Esophagus muscularis mucosa (tissue), 4 donors: ENCODE measurements at regions not wholly inside any gene's neighbourhood (a gene's known extent, or its start where the extent isn't known, plus 50 kb on each side); places are given as distances from the start of the nearest gene placed in this dataset.

Experiments used
- DNase-seq: peaks from one replicate; pipeline ENCODE4 v3.0.0-alpha.2; 2017; ENCODE audit errors: extremely low spot score
- H3K27ac ChIP-seq, 4 donors: fragments of 200-600 bp; sonication (generic); replicated peaks in 1 of 4; 1 replicate in 3 of 4; 2 replicates in 1 of 4; pipeline ENCODE4 v1.5.1; 2016 to 2019; ENCODE audit warnings: mild to moderate bottlenecking in 1 of 4
- H3K27me3 ChIP-seq, 4 donors: fragments of 200-600 bp; sonication (generic); one replicate each; pipeline versions ENCODE4 v1.5.1 to v1.6.0; 2016 to 2019
- H3K36me3 ChIP-seq, 4 donors: fragments of 200-600 bp; sonication (generic); one replicate each; pipeline ENCODE4 v1.5.1; 2016 to 2019
- H3K4me1 ChIP-seq, 4 donors: fragments of 200-600 bp; sonication (generic); one replicate each; pipeline ENCODE4 v1.5.1; 2016 to 2019
- H3K4me3 ChIP-seq, 4 donors: fragments of 200-600 bp; sonication (generic); 1 replicate in 2 of 4; 2 replicates in 2 of 4; pipeline ENCODE4 v1.5.1; 2016 to 2019; ENCODE audit warnings: mild to moderate bottlenecking in 4 of 4, moderate library complexity in 1 of 4
- H3K9me3 ChIP-seq, 4 donors: fragments of 200-600 bp; sonication (generic); 1 replicate in 3 of 4; 2 replicates in 1 of 4; pipeline ENCODE4 v1.5.1; 2016 to 2019
- EP300 ChIP-seq: sonication (generic); formaldehyde crosslinking; IDR thresholded peaks from one replicate; pipeline ENCODE4 v1.6.1; 2017; ENCODE audit warnings: antibody characterized with exemption
- POLR2A ChIP-seq: fragments of 450-650 bp; IDR thresholded peaks from one replicate; pipeline ENCODE4 v1.6.1; 2017; ENCODE audit warnings: antibody characterized with exemption, moderate library complexity, mild to moderate bottlenecking, low read depth
- POLR2AphosphoS5 ChIP-seq, 2 donors: sonication (generic); formaldehyde crosslinking; IDR thresholded peaks; one replicate each; pipeline ENCODE4 v1.6.1; 2017; ENCODE audit warnings: antibody characterized with exemption in 2 of 2
- WGBS: methylation state at CpG from one replicate; pipeline ENCODE4 v1.1.5; 2018; 5-methylcytosine and 5-hydroxymethylcytosine counted together
- intact Hi-C: fragments of 100-400 bp; cut with DNase I; formaldehyde crosslinking; loops from one replicate; pipeline ENCODE4 v1.15.1; 2023
- TF ChIP-seq, protein P1 (sequence below), 3 experiments: fragments of 200-600 bp in 2 of 3; fragments of 450-650 bp in 1 of 3; sonication (generic) in 2 of 3; IDR thresholded peaks; one replicate each; pipeline ENCODE4 v1.5.1; 2017 to 2019; ENCODE audit warnings: antibody characterized with exemption in 3 of 3, mild to moderate bottlenecking in 2 of 3, moderate library complexity in 1 of 3

DNA sequence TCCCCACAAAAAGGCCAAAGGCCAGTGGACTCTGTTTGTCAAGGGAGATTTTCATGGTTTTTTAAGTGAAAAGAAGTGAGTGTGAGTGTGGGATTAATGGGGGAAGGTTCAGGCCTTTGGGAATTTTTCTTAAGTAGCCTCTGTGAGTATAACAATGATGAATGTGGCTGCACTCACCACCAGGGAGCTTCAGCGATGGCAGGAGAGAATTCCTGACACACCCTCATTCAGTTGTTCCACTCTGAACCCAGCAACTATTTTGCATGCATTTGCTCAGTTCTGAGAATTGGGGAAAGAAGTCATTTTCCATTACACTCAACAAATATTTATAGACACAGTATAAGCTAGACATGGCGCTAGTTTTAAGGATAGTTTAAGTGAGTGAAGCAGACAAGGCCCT is 117.9 kb downstream of the CCNA1 start:
- DNase-seq: no peak
- TF ChIP-seq POLR2A (no peak), POLR2AphosphoS5 (IDR thresholded peaks at IDR 0.05) (no peak), EP300 (no peak)
- TF ChIP-seq, protein P1, sequence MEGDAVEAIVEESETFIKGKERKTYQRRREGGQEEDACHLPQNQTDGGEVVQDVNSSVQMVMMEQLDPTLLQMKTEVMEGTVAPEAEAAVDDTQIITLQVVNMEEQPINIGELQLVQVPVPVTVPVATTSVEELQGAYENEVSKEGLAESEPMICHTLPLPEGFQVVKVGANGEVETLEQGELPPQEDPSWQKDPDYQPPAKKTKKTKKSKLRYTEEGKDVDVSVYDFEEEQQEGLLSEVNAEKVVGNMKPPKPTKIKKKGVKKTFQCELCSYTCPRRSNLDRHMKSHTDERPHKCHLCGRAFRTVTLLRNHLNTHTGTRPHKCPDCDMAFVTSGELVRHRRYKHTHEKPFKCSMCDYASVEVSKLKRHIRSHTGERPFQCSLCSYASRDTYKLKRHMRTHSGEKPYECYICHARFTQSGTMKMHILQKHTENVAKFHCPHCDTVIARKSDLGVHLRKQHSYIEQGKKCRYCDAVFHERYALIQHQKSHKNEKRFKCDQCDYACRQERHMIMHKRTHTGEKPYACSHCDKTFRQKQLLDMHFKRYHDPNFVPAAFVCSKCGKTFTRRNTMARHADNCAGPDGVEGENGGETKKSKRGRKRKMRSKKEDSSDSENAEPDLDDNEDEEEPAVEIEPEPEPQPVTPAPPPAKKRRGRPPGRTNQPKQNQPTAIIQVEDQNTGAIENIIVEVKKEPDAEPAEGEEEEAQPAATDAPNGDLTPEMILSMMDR (IDR thresholded peaks at IDR 0.05): no peak
- 78% methylated on average over 2 of the region's 2 CpGs for WGBS
- Histone ChIP-seq H3K4me3 (no peak overlapping the region), H3K27me3 (peaks cover 0 to 2% (median 0%) of the 10 kb centered on the region in 4 donors), H3K4me1 (no peaks in the 10 kb centered on the region), H3K36me3 (no peaks in the 10 kb centered on the region), H3K9me3 (no peaks in the 10 kb centered on the region), H3K27ac (no peak overlapping the region)
- intact Hi-C loops: no loop called here

DNA sequence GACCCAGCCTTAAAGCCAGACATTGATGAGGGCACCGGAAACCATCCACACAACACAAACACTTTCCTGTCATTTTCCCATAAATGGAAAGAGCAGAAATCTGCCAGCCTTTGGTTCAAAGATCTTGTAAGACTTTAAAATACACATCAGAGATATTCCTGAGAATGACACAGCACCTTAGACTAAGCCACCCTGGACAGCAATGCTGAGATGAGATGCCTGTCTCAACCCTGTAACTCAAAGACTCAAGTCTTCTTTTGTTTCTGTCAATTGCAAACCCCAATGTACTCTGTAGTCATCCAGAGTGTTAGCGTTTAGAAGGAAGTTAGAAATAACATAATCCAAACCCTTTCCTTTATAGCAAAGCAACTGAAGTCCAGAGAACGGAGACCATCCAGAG is 119.2 kb downstream of the CCNA1 start:
- Histone ChIP-seq H3K27ac (no peak overlapping the region), H3K36me3 (no peaks in the 10 kb centered on the region), H3K27me3 (no peaks in the 10 kb centered on the region), H3K4me3 (no peak overlapping the region), H3K9me3 (no peaks in the 10 kb centered on the region), H3K4me1 (no peaks in the 10 kb centered on the region)
- intact Hi-C loops: no loop called here
- 93% methylated on average over 3 of the region's 3 CpGs for WGBS
- no peak for TF ChIP-seq EP300
- TF ChIP-seq, protein P1 (IDR thresholded peaks at IDR 0.05): no peak
- no peak for TF ChIP-seq POLR2AphosphoS5 (IDR thresholded peaks at IDR 0.05)
- no peak for TF ChIP-seq POLR2A
- DNase-seq: no peak

DNA sequence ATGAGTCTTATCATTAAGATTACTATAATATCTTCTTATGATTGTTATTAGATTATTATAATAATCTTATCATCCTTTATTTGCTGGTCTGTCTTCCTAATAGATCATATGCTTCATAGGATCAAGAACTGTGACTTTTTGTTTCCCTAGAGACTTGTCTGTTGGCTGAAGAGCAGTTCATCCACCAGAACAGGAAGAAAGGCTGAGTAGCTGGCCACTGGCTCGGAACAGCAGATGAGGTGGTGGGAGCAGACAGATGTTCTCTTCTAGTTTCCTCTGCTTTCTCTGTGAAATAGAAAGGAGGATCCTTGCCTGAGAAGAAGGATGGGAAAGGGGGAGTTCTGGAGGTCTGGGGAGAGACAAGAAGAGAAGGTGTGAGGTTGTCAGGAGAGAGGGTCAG is 120.0 kb downstream of the CCNA1 start:
- Histone ChIP-seq H3K27me3 (no peaks in the 10 kb centered on the region), H3K4me1 (no peaks in the 10 kb centered on the region), H3K4me3 (no peak overlapping the region), H3K27ac (no peak overlapping the region), H3K9me3 (no peaks in the 10 kb centered on the region), H3K36me3 (no peaks in the 10 kb centered on the region)
- 96% methylated on average over 1 of the region's 1 CpG for WGBS
- intact Hi-C loops: no loop called here
- TF ChIP-seq POLR2AphosphoS5 (IDR thresholded peaks at IDR 0.05): no peak
- TF ChIP-seq EP300: no peak
- TF ChIP-seq, protein P1 (IDR thresholded peaks at IDR 0.05): no peak
- TF ChIP-seq POLR2A: no peak
- DNase-seq: no peak

DNA sequence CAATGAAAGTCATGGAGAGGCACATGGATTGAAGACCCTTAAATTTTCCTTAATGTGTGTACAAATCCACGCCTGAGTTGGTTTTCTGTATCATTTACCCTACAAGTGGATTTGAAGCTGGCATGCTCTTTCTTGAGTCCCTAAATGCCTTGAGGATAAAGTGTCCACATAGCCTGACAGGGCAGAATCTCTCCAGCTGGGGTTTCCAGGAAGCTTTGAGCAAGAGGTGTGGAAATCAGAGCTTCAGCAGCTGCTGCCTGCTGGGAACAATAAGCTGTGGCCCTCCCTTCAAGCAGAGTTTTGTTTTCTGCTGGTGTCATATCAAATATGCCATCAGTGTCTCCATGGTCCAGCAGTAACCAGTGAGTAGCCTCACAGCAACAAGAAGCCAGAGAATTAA is 120.3 kb upstream of the SERTM1 start:
- H3K9me3 ChIP-seq: no peaks in the 10 kb centered on the region
- H3K27me3 ChIP-seq: no peaks in the 10 kb centered on the region
- no peaks in the 10 kb centered on the region for H3K4me1 ChIP-seq
- H3K4me3 ChIP-seq: no peak overlapping the region
- intact Hi-C loops: no loop called here
- no peak for DNase-seq
- TF ChIP-seq, protein P1 (IDR thresholded peaks at IDR 0.05): no peak
- no peak for TF ChIP-seq POLR2AphosphoS5 (IDR thresholded peaks at IDR 0.05)
- H3K36me3 ChIP-seq: no peaks in the 10 kb centered on the region
- no peak overlapping the region for H3K27ac ChIP-seq
- WGBS: 82% methylated on average over 1 of the region's 1 CpG

DNA sequence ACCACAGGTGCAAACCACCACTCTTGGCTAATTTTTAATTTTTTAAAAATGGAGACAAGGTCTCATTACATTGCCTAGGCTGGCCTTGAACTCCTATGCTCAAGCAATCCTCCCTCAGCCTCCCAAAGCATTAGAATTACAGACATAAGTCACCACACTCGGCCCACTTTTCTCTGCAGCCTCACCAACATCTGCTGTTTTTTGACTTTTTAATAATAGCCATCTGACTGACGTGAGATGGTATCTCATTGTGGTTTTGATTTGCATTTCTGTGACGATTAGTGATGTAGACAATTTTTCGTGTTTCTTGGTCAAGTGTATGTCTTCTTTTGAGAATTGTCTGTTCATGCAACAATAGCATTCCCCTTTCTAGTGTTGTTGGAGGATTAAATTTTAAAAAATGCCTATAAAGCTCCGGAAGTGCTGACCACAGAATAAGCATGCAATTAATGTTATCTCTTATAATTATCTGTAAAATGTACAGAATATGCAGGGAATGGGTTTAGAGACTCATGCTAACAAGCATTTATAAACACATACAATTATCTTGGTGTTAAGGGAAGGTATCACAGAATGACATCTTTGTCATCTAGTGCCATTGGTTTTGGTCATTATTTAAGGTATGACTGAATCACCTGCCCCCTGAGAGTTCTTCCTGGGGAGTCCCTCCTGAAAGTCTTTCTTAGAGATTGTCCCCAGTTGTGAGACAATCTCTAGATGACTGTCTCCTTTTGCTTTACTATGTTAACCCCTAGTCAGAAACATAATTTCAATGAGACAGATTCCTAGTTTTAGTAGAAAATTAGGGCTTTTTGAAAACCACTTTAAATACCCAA is 118.5 kb upstream of the SERTM1 start:
- no peaks in the 10 kb centered on the region for H3K4me1 ChIP-seq
- DNase-seq: no peak
- 83% methylated on average over 5 of the region's 5 CpGs for WGBS
- H3K36me3 ChIP-seq: no peaks in the 10 kb centered on the region
- no peaks in the 10 kb centered on the region for H3K27me3 ChIP-seq
- H3K4me3 ChIP-seq: no peak overlapping the region
- intact Hi-C loops: no loop called here
- TF ChIP-seq, protein P1 (IDR thresholded peaks at IDR 0.05): no peak
- TF ChIP-seq POLR2AphosphoS5 (IDR thresholded peaks at IDR 0.05) (no peak), EP300 (no peak), POLR2A (no peak)
- no peaks in the 10 kb centered on the region for H3K9me3 ChIP-seq
- no peak overlapping the region for H3K27ac ChIP-seq
